ENCODE measurements at regions not wholly inside any gene's neighbourhood (a gene's known extent, or its start where the extent isn't known, plus 50 kb on each side); places are given as distances from the start of the nearest gene placed in this dataset.
A peak's percentile ranks its signal among the peaks of the same experiment; 100 is the strongest.

DNA sequence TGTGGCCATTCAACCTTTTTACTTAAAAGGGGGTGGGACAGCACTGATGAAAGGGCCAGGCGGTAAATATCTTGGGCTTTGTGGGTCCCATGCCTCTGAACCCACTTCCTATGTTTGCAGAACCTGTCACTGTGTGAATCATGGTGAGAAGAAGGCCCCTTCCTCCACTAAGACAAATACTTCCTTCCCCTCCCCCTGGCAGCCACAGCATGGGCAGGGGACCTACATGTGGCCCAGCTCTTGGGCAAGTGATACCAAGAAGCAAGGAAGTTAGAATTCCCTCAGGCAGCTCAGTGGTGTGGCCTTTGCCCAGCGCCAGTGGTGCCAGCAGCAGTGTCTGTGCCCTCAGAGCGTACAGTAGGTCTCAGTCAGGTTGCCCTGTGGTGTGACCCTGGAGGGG, 168.6 kb downstream of the TRIM33 start:
- Mint-ChIP-seq H3K27me3 (ENCODE audit: low read depth) (no peaks in the 10 kb centered on the region), H3K4me3 (peak overlapping the region; percentile 9), H3K4me1 (ENCODE audit: low read depth) (peaks cover 58% of the 10 kb centered on the region), H3K9me3 (no peaks in the 10 kb centered on the region), H3K36me3 (ENCODE audit: insufficient read depth) (no peaks in the 10 kb centered on the region)
- ATAC-seq (no peak), DNase-seq (no peak)

DNA sequence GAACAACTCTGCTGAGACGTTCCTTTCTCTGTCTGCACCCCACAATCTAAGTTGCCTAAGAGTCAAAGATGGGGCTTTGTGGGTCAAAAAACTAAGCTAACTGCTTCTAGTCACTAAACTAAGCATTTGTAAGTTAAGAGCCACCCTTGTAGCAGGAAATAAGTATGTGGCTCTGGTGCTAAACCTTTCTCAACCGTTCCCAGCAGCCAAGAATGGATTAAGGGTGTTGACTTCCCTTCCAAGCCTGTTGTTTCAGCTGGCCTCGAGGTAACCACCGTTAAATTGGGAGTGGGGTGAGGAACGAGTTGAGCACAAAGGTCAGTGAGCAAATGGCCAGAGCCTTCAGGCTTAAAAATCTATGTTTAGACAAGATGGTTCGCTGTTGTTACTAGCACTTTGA, 169.1 kb downstream of the TRIM33 start:
- ATAC-seq (no peak), DNase-seq (no peak)
- Mint-ChIP-seq H3K27me3 (ENCODE audit: low read depth) (no peaks in the 10 kb centered on the region), H3K4me1 (ENCODE audit: low read depth) (peaks cover 58% of the 10 kb centered on the region), H3K36me3 (ENCODE audit: insufficient read depth) (no peaks in the 10 kb centered on the region), H3K4me3 (no peak overlapping the region), H3K9me3 (no peaks in the 10 kb centered on the region)

DNA sequence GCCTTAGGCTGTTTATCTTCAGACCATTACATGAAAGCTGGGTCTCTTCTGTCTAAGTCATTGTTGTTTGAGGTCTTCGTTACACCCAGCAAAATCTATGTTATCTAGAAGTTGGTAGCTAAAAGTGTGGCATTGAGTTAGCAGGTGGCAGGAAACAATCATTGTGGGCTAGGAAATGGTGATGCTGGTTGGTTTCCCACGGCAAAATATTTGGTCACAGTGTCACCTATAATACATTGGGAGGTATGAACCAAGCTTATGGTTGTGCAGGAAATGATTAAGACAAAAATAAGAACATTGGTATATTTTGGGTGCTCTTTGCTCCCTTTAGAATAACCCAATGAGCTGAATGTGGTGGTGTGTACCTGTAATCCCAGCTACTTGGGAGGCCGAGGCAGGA, 169.7 kb downstream of the TRIM33 start:
- no peaks in the 10 kb centered on the region for H3K36me3 Mint-ChIP-seq (ENCODE audit: insufficient read depth)
- no peak for DNase-seq
- peak overlapping the region; percentile 41 for H3K4me3 Mint-ChIP-seq

DNA sequence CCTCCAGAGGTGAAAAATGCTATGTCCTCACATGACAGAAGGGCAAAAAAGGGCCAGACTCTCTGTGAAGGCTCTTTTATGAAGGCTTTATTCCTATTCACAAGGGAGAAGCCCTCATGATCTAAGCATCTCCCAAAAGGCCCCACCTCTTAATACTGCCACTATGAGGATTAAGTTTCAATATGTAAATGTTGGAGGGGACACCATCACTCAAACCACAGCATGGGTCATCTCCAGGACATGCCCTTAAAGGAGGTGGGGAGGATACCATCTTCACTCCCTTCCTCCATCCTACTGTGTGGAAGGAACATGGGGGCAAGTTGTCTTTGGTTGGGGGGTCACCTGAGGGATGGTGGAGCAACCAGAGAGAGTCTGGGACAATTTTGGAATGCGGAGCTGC, 170.1 kb downstream of the TRIM33 start:
- peak in 1 of 2 donors; percentile 22 for ATAC-seq
- H3K4me3 Mint-ChIP-seq: no peak overlapping the region
- no peaks in the 10 kb centered on the region for H3K36me3 Mint-ChIP-seq (ENCODE audit: insufficient read depth)
- no peaks in the 10 kb centered on the region for H3K9me3 Mint-ChIP-seq
- H3K4me1 Mint-ChIP-seq (ENCODE audit: low read depth): peaks cover 56% of the 10 kb centered on the region
- DNase-seq: no peak
- H3K27me3 Mint-ChIP-seq (ENCODE audit: low read depth): no peaks in the 10 kb centered on the region

More for the DNA sequence above, 169.7 kb downstream of the TRIM33 start:
- ATAC-seq: peak; percentile 43 to 59
- no peaks in the 10 kb centered on the region for H3K27me3 Mint-ChIP-seq (ENCODE audit: low read depth)
- no peaks in the 10 kb centered on the region for H3K9me3 Mint-ChIP-seq
- peaks cover 55% of the 10 kb centered on the region for H3K4me1 Mint-ChIP-seq (ENCODE audit: low read depth)

DNA sequence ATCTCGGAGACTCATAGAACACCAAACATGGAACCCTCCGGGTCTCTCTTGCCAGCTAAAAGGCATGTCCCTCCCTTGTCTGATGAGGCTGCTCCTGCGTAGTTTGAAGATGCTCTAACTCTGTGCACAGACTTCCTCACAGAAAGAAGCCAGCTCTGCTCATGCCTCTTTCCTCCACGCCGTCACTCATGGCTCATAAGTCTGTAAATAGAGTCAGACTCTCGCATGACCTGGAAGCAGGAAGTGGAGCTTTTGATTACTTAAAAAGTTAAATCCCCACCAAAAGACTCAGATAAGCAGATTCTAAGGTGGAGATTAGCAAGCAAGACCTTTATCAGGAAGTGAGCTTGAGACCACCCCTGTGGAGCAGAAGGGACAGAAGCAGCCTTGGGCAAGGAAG, 171.6 kb downstream of the TRIM33 start:
- no peak for ATAC-seq

DNA sequence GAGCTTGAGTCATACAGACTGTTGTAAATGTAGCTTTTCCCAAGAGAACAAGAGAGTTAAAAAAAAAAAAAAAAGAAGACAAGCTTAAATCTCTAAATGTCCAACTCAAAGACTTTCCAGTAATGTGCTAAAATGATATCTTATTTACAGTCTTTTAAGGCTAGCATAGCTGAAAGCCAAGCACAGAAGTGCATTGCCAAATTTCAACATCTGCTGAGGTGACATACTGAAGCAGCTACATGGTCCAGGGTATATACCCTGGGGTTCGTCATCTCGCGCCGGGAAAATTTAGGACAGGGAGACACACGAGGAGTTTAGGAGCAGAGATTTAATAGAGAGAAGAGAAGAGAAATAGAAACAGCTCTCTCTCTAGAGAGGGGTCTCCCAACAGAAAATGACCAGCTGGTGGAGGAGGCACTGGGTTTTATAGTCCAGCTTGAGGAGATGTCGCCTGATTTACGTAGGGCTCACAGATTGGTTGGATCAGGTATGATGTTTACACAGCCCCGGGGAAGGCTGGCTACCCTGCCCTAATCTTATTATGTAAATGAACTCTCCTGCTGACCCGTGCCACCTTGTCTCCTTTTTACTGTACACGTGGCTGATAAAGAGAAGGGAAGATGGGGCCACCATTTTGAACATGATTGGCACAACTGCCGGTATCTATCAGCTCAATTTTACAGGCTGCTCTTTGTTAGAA, 172.7 kb downstream of the TRIM33 start:
- H3K4me1 Mint-ChIP-seq (ENCODE audit: low read depth): peaks cover 64% of the 10 kb centered on the region
- no peak for ATAC-seq
- no peak overlapping the region for H3K4me3 Mint-ChIP-seq

More for the DNA sequence above, 171.6 kb downstream of the TRIM33 start:
- Mint-ChIP-seq H3K36me3 (ENCODE audit: insufficient read depth) (no peaks in the 10 kb centered on the region), H3K4me3 (no peak overlapping the region), H3K27me3 (ENCODE audit: low read depth) (no peaks in the 10 kb centered on the region), H3K4me1 (ENCODE audit: low read depth) (peaks cover 59% of the 10 kb centered on the region), H3K9me3 (no peaks in the 10 kb centered on the region)
- no peak for DNase-seq

DNA sequence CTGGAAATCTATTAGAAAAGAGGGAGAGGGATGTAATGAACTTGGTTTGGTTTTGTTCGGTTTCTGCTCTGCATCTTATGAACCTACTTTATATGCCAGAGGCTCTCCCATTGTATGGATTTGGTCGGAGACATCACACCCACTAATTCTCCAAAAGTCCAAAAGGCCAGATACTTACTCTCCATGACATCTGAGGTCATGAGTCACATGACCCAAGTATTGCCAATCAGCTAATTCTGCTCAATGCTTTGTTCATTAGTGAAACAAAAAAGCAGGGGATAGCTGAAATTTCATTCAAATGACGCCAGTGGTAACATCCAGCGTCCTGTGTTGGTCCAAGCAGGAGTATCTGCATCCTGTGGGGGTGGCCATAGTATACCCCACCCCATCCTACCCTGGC, 173.6 kb downstream of the TRIM33 start:
- H3K4me1 Mint-ChIP-seq (ENCODE audit: low read depth): peaks cover 61% of the 10 kb centered on the region
- no peaks in the 10 kb centered on the region for H3K36me3 Mint-ChIP-seq (ENCODE audit: insufficient read depth)
- H3K27me3 Mint-ChIP-seq (ENCODE audit: low read depth): no peaks in the 10 kb centered on the region
- H3K4me3 Mint-ChIP-seq: no peak overlapping the region
- DNase-seq: no peak
- H3K9me3 Mint-ChIP-seq: no peaks in the 10 kb centered on the region
- ATAC-seq: no peak

More for the DNA sequence above, 172.7 kb downstream of the TRIM33 start:
- no peaks in the 10 kb centered on the region for H3K9me3 Mint-ChIP-seq
- H3K27me3 Mint-ChIP-seq (ENCODE audit: low read depth): no peaks in the 10 kb centered on the region
- H3K36me3 Mint-ChIP-seq (ENCODE audit: insufficient read depth): no peaks in the 10 kb centered on the region
- no peak for DNase-seq

DNA sequence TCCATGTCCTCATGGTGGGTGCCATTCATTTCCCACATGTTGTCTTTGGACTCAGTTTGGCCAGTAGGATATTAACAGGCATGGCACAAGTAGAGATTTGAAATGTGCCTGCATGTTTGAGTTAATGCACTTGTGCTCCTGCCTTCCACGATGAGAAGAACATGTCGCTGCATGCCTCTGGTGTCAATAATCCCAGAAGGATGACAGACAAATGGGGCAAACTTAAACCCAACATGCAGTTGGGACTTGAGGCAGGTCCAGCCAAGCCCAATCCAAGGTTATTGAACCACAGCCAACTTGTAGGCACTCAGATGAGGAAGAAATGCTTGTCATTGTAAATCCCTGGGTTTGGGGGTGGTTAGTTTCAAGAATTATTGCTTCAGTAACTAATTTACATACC, 174.6 kb downstream of the TRIM33 start:
- ATAC-seq (no peak), DNase-seq (no peak)
- no peaks in the 10 kb centered on the region for H3K27me3 Mint-ChIP-seq (ENCODE audit: low read depth)
- H3K36me3 Mint-ChIP-seq (ENCODE audit: insufficient read depth): no peaks in the 10 kb centered on the region
- no peaks in the 10 kb centered on the region for H3K9me3 Mint-ChIP-seq
- H3K4me1 Mint-ChIP-seq (ENCODE audit: low read depth): peaks cover 59% of the 10 kb centered on the region
- H3K4me3 Mint-ChIP-seq: no peak overlapping the region

DNA sequence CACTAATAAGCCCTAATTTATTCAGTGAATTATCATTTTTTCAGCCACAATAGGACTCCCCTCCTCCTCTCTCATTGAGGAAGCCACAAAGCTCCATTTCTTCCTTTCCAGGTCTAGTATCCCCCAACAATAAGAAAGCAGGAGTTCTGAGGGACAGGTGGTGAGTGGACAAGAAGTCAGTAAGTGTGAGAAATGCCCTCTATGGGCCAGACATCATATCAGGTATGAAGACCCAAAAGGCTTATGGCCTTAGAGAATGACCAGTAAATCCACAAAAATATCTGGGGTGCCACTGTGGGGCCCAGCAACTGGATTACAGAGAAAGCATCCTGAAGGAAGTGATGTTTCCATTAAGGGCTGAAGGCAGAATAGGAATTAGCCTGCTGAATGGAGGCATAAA, 175.7 kb downstream of the TRIM33 start:
- Mint-ChIP-seq H3K27me3 (ENCODE audit: low read depth) (no peaks in the 10 kb centered on the region), H3K36me3 (ENCODE audit: insufficient read depth) (no peaks in the 10 kb centered on the region), H3K4me3 (no peak overlapping the region), H3K9me3 (no peaks in the 10 kb centered on the region), H3K4me1 (ENCODE audit: low read depth) (peaks cover 59% of the 10 kb centered on the region)
- no peak for ATAC-seq
- no peak for DNase-seq

DNA sequence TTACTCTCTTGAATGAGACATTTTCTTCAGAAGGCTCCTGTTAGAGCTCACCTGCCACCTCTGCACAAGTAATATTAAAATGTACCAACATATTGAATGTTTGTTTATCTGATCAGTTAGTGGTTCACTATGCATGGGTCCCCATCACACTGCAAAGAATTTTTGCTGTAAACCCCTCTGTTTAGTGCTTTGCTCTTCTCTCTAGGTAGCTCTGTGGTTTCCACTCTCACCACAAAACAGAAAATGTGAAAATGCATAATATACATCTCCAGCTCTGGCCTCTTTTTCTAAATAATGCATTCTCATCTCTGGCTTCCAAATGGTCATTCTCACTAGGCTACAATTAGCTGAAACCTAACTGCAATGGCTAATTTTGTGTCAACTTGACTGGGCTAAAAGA, 176.7 kb downstream of the TRIM33 start:
- Mint-ChIP-seq H3K4me1 (ENCODE audit: low read depth) (peaks cover 59% of the 10 kb centered on the region), H3K4me3 (peak overlapping the region; percentile 19), H3K36me3 (ENCODE audit: insufficient read depth) (no peaks in the 10 kb centered on the region), H3K27me3 (ENCODE audit: low read depth) (no peaks in the 10 kb centered on the region), H3K9me3 (no peaks in the 10 kb centered on the region)
- DNase-seq (no peak), ATAC-seq (no peak)

DNA sequence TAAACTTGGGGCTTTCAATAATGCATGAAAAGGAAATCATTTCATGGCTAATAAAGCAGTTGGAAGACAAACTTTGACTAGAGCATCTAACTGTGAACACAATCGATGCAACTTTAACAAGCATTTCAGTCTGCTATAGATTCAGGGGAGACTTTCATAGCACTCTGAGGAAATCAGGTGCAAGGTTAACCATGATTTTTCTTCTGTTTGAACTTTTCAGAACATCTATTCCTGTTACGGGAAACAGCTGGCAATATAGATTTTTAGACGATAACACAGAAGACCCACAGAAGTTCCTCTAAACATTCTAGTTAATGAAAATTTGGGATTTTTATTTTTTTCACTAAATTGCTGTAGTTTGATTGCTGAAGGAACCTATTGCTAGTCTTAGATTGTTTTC, 177.3 kb downstream of the TRIM33 start:
- no peaks in the 10 kb centered on the region for H3K36me3 Mint-ChIP-seq (ENCODE audit: insufficient read depth)
- H3K4me3 Mint-ChIP-seq: no peak overlapping the region
- ATAC-seq: no peak
- DNase-seq: no peak
- H3K27me3 Mint-ChIP-seq (ENCODE audit: low read depth): no peaks in the 10 kb centered on the region
- peaks cover 59% of the 10 kb centered on the region for H3K4me1 Mint-ChIP-seq (ENCODE audit: low read depth)
- no peaks in the 10 kb centered on the region for H3K9me3 Mint-ChIP-seq

DNA sequence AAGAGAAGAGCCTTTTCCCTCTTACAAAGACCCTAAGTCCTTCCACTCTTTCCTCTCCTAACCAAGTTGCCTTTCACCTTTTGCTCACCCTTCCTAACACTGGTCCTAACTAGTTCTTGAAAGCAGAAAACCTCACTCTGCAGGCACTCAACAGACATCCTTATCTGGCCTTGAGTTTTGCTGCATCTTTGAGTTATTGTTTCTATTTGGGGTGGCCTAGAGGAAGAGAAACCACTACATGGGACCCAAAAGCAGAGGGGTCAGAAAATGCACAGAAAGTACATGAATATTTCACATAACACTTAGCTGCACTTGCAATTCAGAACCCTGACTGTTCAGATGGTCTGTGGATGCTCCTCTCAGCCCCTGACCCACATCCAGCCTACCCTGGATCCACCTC, 178.3 kb upstream of the SYT6 start:
- Mint-ChIP-seq H3K36me3 (ENCODE audit: insufficient read depth) (no peaks in the 10 kb centered on the region), H3K4me1 (ENCODE audit: low read depth) (peaks cover 59% of the 10 kb centered on the region), H3K9me3 (no peaks in the 10 kb centered on the region), H3K27me3 (ENCODE audit: low read depth) (no peaks in the 10 kb centered on the region), H3K4me3 (no peak overlapping the region)
- no peak for ATAC-seq
- DNase-seq: no peak

DNA sequence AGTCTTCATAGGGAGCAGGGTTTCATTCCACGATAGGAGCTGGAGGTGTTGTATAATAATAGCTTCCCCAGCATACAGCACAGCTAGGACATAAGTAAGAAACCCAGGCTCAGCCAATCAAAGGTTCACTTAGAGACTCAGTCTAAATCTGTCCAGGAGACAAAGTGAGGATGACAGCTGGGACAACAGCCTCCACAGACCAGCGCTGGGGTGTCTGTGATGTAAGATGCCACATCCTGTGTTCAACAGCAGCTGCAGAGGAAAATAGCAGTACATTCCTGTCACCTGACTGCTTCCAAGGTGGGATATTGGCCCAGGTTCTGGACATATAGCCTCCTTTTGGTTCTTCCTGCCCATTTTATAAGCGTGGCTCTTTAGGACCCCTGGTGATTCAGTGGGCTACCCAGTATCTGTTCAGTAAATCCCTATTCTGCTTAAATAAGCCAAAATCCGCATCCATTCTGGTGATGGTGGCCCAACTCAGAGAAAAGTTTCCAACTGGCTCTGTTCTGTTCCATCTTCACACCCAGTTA, 176.8 kb upstream of the SYT6 start:
- ATAC-seq (peak in 1 of 2 donors; percentile 48), DNase-seq (no peak)
- H3K9me3 Mint-ChIP-seq: no peaks in the 10 kb centered on the region
- H3K27me3 Mint-ChIP-seq (ENCODE audit: low read depth): no peaks in the 10 kb centered on the region
- H3K4me3 Mint-ChIP-seq: no peak overlapping the region
- no peaks in the 10 kb centered on the region for H3K36me3 Mint-ChIP-seq (ENCODE audit: insufficient read depth)
- peaks cover 56% of the 10 kb centered on the region for H3K4me1 Mint-ChIP-seq (ENCODE audit: low read depth)

DNA sequence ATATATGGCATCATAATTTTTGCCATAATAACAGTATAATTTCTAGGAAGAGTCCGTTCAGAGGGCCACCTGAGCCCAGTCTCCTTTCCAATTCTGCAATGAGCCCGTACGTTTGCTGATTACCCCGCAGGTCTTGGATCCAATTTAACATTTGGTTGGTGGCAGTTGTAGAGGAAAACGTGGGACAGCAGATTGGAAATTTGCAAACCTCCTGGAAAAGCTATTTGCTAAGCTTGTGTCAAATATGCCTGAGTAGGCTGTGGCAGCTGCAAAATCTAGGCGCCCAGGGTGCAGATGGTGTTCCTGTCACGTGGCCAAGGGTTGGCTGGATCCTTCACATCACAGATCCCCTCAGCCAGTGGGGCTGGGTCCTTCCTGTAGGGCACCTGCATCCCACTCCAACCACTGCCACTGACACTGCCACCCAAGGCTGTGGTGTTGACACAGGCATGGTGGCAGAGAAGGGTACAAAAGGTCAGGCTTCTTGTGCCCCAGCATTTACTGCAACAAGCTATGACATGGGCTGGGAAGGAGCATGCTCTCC, 174.8 kb upstream of the SYT6 start:
- H3K27me3 Mint-ChIP-seq (ENCODE audit: low read depth): no peaks in the 10 kb centered on the region
- ATAC-seq (no peak), DNase-seq (no peak)
- no peaks in the 10 kb centered on the region for H3K9me3 Mint-ChIP-seq
- H3K4me1 Mint-ChIP-seq (ENCODE audit: low read depth): peaks cover 36% of the 10 kb centered on the region
- no peaks in the 10 kb centered on the region for H3K36me3 Mint-ChIP-seq (ENCODE audit: insufficient read depth)
- no peak overlapping the region for H3K4me3 Mint-ChIP-seq

DNA sequence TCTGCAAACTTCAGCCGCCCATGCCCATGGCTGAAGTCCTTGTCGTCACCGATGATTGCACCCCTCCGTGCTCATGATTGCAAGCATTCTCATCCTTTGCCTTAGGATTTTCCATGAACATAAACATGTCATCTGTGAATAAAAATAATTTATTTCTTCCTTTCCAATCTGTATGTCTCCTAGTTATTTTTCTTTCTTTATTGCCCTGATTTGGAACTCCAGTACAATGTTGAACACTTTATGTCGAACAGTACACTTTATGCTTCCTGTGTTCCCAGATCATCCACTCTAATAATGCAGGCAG, 170.9 kb upstream of the SYT6 start:
- no peak for DNase-seq
- no peak for ATAC-seq
- H3K4me1 Mint-ChIP-seq (ENCODE audit: low read depth): peaks cover 8% of the 10 kb centered on the region
- no peaks in the 10 kb centered on the region for H3K36me3 Mint-ChIP-seq (ENCODE audit: insufficient read depth)
- no peak overlapping the region for H3K4me3 Mint-ChIP-seq
- no peaks in the 10 kb centered on the region for H3K9me3 Mint-ChIP-seq
- H3K27me3 Mint-ChIP-seq (ENCODE audit: low read depth): no peaks in the 10 kb centered on the region
